ENCODE measurements at regions not wholly inside any gene's neighbourhood (a gene's known extent, or its start where the extent isn't known, plus 50 kb on each side); places are given as distances from the start of the nearest gene placed in this dataset.

GRCh38 chr21:28783641-28784185 is 209.0 kb downstream of the LTN1 start:
- no peak for DNase-seq

GRCh38 chr21:28781602-28782276 is 210.9 kb downstream of the LTN1 start:
- peak; percentile 57 for DNase-seq

- no peak for DNase-seq
Observed at GRCh38 chr21:28779914-28780313, 212.8 kb downstream of the LTN1 start.

- no peak for DNase-seq
Observed at GRCh38 chr21:28776251-28776650, 216.4 kb downstream of the LTN1 start.

- no peak for DNase-seq
Observed at GRCh38 chr21:28775071-28775470, 217.6 kb downstream of the LTN1 start.

GRCh38 chr21:28773036-28773435 is 219.6 kb downstream of the LTN1 start:
- DNase-seq = no peak

GRCh38 chr21:28771790-28772501 is 220.7 kb downstream of the LTN1 start:
- DNase-seq = no peak

GRCh38 chr21:28770867-28771661 is 221.6 kb downstream of the LTN1 start:
- DNase-seq = no peak

- no peak for DNase-seq
Observed at GRCh38 chr21:28769683-28770082, 223.0 kb downstream of the LTN1 start.

GRCh38 chr21:28768753-28769152 is 223.9 kb downstream of the LTN1 start:
- DNase-seq = no peak

GRCh38 chr21:28767523-28767922 is 225.2 kb downstream of the LTN1 start:
- DNase-seq = no peak

GRCh38 chr21:28763809-28764418 is 228.8 kb downstream of the LTN1 start:
- no peak for DNase-seq

GRCh38 chr21:28762357-28762735 is 230.3 kb downstream of the LTN1 start:
- DNase-seq = no peak

GRCh38 chr21:28761674-28762356 is 230.9 kb downstream of the LTN1 start:
- no peak for DNase-seq

GRCh38 chr21:28758883-28759242 is 233.8 kb downstream of the LTN1 start:
- no peak for DNase-seq

- DNase-seq = no peak
Observed at GRCh38 chr21:28758042-28758882, 234.4 kb downstream of the LTN1 start.

- DNase-seq = no peak
Observed at GRCh38 chr21:28754862-28755261, 237.8 kb downstream of the LTN1 start.

- DNase-seq = no peak
Observed at GRCh38 chr21:28754127-28754611, 238.5 kb downstream of the LTN1 start.

- DNase-seq = no peak
Observed at GRCh38 chr21:28752131-28752530, 240.5 kb downstream of the LTN1 start.

- DNase-seq = no peak
Observed at GRCh38 chr21:28751176-28751575, 241.5 kb downstream of the LTN1 start.

- DNase-seq = no peak
Observed at GRCh38 chr21:28750565-28750964, 242.1 kb downstream of the LTN1 start.
